Fibroblast of lung (primary cell): ENCODE measurements at regions not wholly inside any gene's neighbourhood (a gene's known extent, or its start where the extent isn't known, plus 50 kb on each side); places are given as distances from the start of the nearest gene placed in this dataset.

Experiments
- DNase-seq, 2 donors: peaks; one replicate each; pipeline versions ENCODE4 v3.0.0 to v3.0.0-alpha.2; 2010; ENCODE audit warnings: low read depth in 2 of 2
- H2AFZ ChIP-seq: 2 replicates; pipeline ENCODE4 v1.5.1; 2012; ENCODE audit warnings: low read length, control low read depth, inconsistent platforms
- H3K27ac ChIP-seq: 2 replicates; pipeline ENCODE4 v1.5.1; 2011; ENCODE audit warnings: low read length, control low read depth; ENCODE audit not compliant: insufficient read depth
- H3K27me3 ChIP-seq: 2 replicates; pipeline ENCODE4 v1.5.1; 2011; ENCODE audit warnings: mild to moderate bottlenecking, low read length; ENCODE audit not compliant: control insufficient read depth, insufficient read depth
- H3K36me3 ChIP-seq: 2 replicates; pipeline ENCODE4 v1.5.1; 2011; ENCODE audit warnings: low read length; ENCODE audit not compliant: control insufficient read depth, insufficient read depth
- H3K4me1 ChIP-seq: 2 replicates; pipeline ENCODE4 v1.5.1; 2011; ENCODE audit warnings: low read length; ENCODE audit not compliant: control insufficient read depth, insufficient read depth; ENCODE audit errors: extremely low read depth
- H3K4me2 ChIP-seq: 2 replicates; pipeline ENCODE4 v1.5.1; 2011; ENCODE audit warnings: low read length, control low read depth; ENCODE audit not compliant: insufficient read depth; ENCODE audit errors: extremely low read depth
- H3K4me3 ChIP-seq, 4 experiments: fragments of 200-600 bp in 1 of 4; sonication (generic) in 1 of 4; replicated peaks in 1 of 4; 2 replicates each; pipeline ENCODE4 v1.5.1; 2011 to 2016; ENCODE audit warnings: low read length in 4 of 4, low read depth in 3 of 4, mild to moderate bottlenecking in 3 of 4, control low read depth in 2 of 4, inconsistent platforms in 1 of 4, mixed read lengths in 1 of 4; ENCODE audit not compliant: insufficient read depth in 1 of 4; ENCODE audit errors: control extremely low read depth in 1 of 4
- H3K79me2 ChIP-seq: 2 replicates; pipeline ENCODE4 v1.5.1; 2012; ENCODE audit warnings: mild to moderate bottlenecking, low read length, inconsistent platforms; ENCODE audit not compliant: control insufficient read depth, insufficient read depth
- H3K9ac ChIP-seq: 2 replicates; pipeline ENCODE4 v1.5.1; 2011; ENCODE audit warnings: mild to moderate bottlenecking, low read length, control low read depth; ENCODE audit not compliant: insufficient read depth
- H3K9me3 ChIP-seq: 2 replicates; pipeline ENCODE4 v1.5.1; 2012; ENCODE audit warnings: low read depth, low read length; ENCODE audit not compliant: control insufficient read depth, insufficient read depth
- H4K20me1 ChIP-seq: 2 replicates; pipeline ENCODE4 v1.5.1; 2011; ENCODE audit warnings: low read length; ENCODE audit not compliant: control insufficient read depth, insufficient read depth; ENCODE audit errors: extremely low read depth
- CTCF ChIP-seq, 2 donors: IDR thresholded peaks in 1 of 2; conservative IDR thresholded peaks in 1 of 2; 1 replicate in 1 of 2; 2 replicates in 1 of 2; pipeline ENCODE4 v1.5.1; 2011 to 2012; ENCODE audit warnings: low read length in 2 of 2, control low read depth in 1 of 2, inconsistent platforms in 1 of 2, low read depth in 1 of 2, mild to moderate bottlenecking in 1 of 2
- EZH2 ChIP-seq: IDR thresholded peaks from 2 replicates; pipeline ENCODE4 v1.5.1; 2012; ENCODE audit warnings: low read length, control low read depth, mild to moderate bottlenecking; ENCODE audit errors: missing control alignments

GRCh38 chr18:46373791-46374190 is 269.6 kb downstream of the HAUS1 start:
- Histone ChIP-seq H2AFZ (no peak overlapping the region), H3K79me2 (no peaks in the 10 kb centered on the region), H3K27ac (no peak overlapping the region), H3K9ac (no peak overlapping the region), H3K4me3 (no peak overlapping the region), H3K4me1 (no peaks in the 10 kb centered on the region), H3K27me3 (no peaks in the 10 kb centered on the region), H3K36me3 (no peaks in the 10 kb centered on the region), H3K4me2 (no peak overlapping the region), H4K20me1 (no peaks in the 10 kb centered on the region), H3K9me3 (no peaks in the 10 kb centered on the region)
- no peak for TF ChIP-seq EZH2
- no peak for TF ChIP-seq CTCF (conservative IDR thresholded peaks at IDR 0.05 in 1 of 2, IDR thresholded peaks at IDR 0.05 in 1 of 2; ENCODE audit: low read depth in 1 of 2, low read length in 2 of 2)
- no peak for DNase-seq

DNA sequence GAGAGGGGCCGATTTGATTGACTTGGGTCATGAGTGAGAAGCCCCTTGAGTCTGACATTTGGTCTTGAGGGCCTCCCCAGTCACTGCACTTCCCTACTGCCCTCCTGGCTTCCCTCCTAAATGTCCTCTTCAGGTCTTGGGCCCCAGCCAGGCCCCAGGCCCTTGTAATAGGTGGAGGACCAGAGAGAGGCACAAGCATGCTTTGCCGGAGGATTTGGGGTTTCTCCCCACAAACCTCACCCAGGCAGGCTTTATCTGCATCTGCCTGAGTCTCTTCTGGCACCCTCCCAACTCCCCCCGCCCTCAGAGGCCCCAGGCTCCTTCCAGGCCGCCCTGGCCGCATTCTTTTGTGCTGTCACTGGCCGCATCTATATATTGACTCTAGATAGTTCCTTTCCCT is 270.7 kb downstream of the HAUS1 start:
- Histone ChIP-seq H3K27ac (no peak overlapping the region), H3K36me3 (no peaks in the 10 kb centered on the region), H3K27me3 (no peaks in the 10 kb centered on the region), H3K4me3 (no peak overlapping the region), H2AFZ (no peak overlapping the region), H4K20me1 (no peaks in the 10 kb centered on the region), H3K4me1 (no peaks in the 10 kb centered on the region), H3K9ac (no peak overlapping the region), H3K9me3 (no peaks in the 10 kb centered on the region), H3K79me2 (no peaks in the 10 kb centered on the region), H3K4me2 (no peak overlapping the region)
- TF ChIP-seq EZH2 (no peak), CTCF (conservative IDR thresholded peaks at IDR 0.05 in 1 of 2, IDR thresholded peaks at IDR 0.05 in 1 of 2; ENCODE audit: low read depth in 1 of 2, low read length in 2 of 2) (no peak)
- no peak for DNase-seq

GRCh38 chr18:46377557-46377956 is 273.4 kb downstream of the HAUS1 start:
- Histone ChIP-seq H3K4me1 (no peaks in the 10 kb centered on the region), H3K27ac (no peak overlapping the region), H3K9me3 (no peaks in the 10 kb centered on the region), H3K27me3 (no peaks in the 10 kb centered on the region), H3K4me2 (no peak overlapping the region), H2AFZ (no peak overlapping the region), H3K9ac (no peak overlapping the region), H3K36me3 (no peaks in the 10 kb centered on the region), H3K79me2 (no peaks in the 10 kb centered on the region), H4K20me1 (no peaks in the 10 kb centered on the region), H3K4me3 (no peak overlapping the region)
- no peak for DNase-seq
- TF ChIP-seq EZH2: no peak
- no peak for TF ChIP-seq CTCF (conservative IDR thresholded peaks at IDR 0.05 in 1 of 2, IDR thresholded peaks at IDR 0.05 in 1 of 2; ENCODE audit: low read depth in 1 of 2, low read length in 2 of 2)
